CD4-positive, alpha-beta T cell (primary cell): ENCODE measurements at regions not wholly inside any gene's neighbourhood (a gene's known extent, or its start where the extent isn't known, plus 50 kb on each side); places are given as distances from the start of the nearest gene placed in this dataset.

Experiments used
- ATAC-seq: fragments of 200-7000 bp; cut with Tn5 transposase; one replicate; pipeline ENCODE4 v1.10.0; 2022; ENCODE audit warnings: mild to moderate bottlenecking; ENCODE audit not compliant: poor library complexity
- CTCF ChIA-PET: fragments of 350-600 bp; sonication (Branson Sonifier 250); formaldehyde crosslinking; loops from one replicate; lab custom pipeline; 2021; ENCODE audit warnings: antibody characterized with exemption, inconsistent platforms; lab: Charles Lee
- POLR2A ChIA-PET: fragments of 350-600 bp; sonication (Branson Sonifier 250); formaldehyde crosslinking; loops from one replicate; lab custom pipeline; 2021; ENCODE audit warnings: antibody characterized with exemption, inconsistent platforms; lab: Charles Lee
- DNase-seq, 14 experiments: peaks; one replicate each; pipeline ENCODE4 v3.0.0-alpha.2; 2013 to 2020; ENCODE audit warnings: mixed read lengths in 2 of 14
- H3K27ac ChIP-seq, 2 donors: one replicate each; pipeline versions ENCODE4 v1.5.1 to v1.7.0; 2013; ENCODE audit warnings: low read length in 2 of 2, low read depth in 1 of 2, mild to moderate bottlenecking in 1 of 2
- H3K27me3 ChIP-seq, 2 experiments: 1 replicate in 1 of 2; 2 replicates in 1 of 2; pipeline versions ENCODE4 v1.6.1 to v1.7.0; 2013; ENCODE audit warnings: low read length in 2 of 2, control low read depth in 1 of 2, mild to moderate bottlenecking in 1 of 2, moderate library complexity in 1 of 2; ENCODE audit not compliant: insufficient read depth in 2 of 2, control insufficient read depth in 1 of 2
- H3K36me3 ChIP-seq: one replicate; pipeline ENCODE4 v1.6.1; 2013; ENCODE audit warnings: low read length, control low read depth; ENCODE audit not compliant: insufficient read depth
- H3K4me1 ChIP-seq: one replicate; pipeline ENCODE4 v1.6.1; 2013; ENCODE audit warnings: low read length, control low read depth; ENCODE audit not compliant: insufficient read depth
- H3K4me3 ChIP-seq: one replicate; pipeline ENCODE4 v1.5.1; 2013; ENCODE audit warnings: mild to moderate bottlenecking, low read length, moderate library complexity
- H3K9me3 ChIP-seq, 2 experiments: 1 replicate in 1 of 2; 2 replicates in 1 of 2; pipeline versions ENCODE4 v1.6.1 to v1.7.0; 2013; ENCODE audit warnings: low read length in 2 of 2, mild to moderate bottlenecking in 2 of 2, control low read depth in 1 of 2, moderate library complexity in 1 of 2; ENCODE audit not compliant: control insufficient read depth in 1 of 2, insufficient read depth in 1 of 2
- H3K27ac Mint-ChIP-seq: one replicate; pipeline ENCODE4 v1.8.0; 2020; ENCODE audit warnings: mixed read lengths
- H3K27me3 Mint-ChIP-seq: one replicate; pipeline ENCODE4 v1.8.0; 2021; ENCODE audit warnings: mixed read lengths
- H3K36me3 Mint-ChIP-seq: one replicate; pipeline ENCODE4 v1.8.0; 2021; ENCODE audit warnings: low read depth, mixed read lengths
- H3K4me1 Mint-ChIP-seq: one replicate; pipeline ENCODE4 v1.8.0; 2021; ENCODE audit warnings: low read depth, mixed read lengths
- H3K4me3 Mint-ChIP-seq: one replicate; pipeline ENCODE4 v1.8.0; 2020; ENCODE audit warnings: mild to moderate bottlenecking, mixed read lengths
- H3K9me3 Mint-ChIP-seq: one replicate; pipeline ENCODE4 v1.8.0; 2020; ENCODE audit warnings: mixed read lengths
- intact Hi-C, 2 experiments: fragments of 100-400 bp; cut with DNase I in 1 of 2; cut with micrococcal nuclease in 1 of 2; formaldehyde crosslinking; loops; one replicate each; pipeline versions ENCODE4 v1.15.1 to v1.9.0; 2023 to 2025; cut with DNase I, micrococcal nuclease
- TF ChIP-seq, protein P1 (sequence below): fragments of 200-600 bp; IDR thresholded peaks from one replicate; pipeline ENCODE4 v1.8.0; 2022; ENCODE audit warnings: antibody characterized with exemption, mild to moderate bottlenecking

DNA sequence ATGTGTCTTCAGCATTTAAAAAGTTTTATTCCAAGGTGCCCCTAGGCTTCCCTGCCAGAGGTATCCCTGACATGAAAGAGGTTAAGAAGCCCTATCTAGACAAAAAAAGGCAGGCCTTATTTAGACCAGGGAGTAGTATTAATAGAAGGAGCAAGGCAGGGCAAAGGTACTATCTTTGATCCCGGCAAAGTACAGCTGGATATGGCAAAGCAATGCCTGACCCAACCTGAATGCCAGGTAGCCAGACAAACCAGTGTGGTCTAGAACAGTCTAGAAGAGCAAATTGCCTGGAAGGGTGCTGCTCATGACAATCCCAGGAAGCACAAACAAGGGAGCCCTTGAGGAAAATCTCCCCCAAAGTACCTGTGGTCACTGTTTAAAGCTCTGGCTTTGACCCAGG lies 62.6 kb upstream of the SYT13 start:
- TF ChIP-seq, protein P1, sequence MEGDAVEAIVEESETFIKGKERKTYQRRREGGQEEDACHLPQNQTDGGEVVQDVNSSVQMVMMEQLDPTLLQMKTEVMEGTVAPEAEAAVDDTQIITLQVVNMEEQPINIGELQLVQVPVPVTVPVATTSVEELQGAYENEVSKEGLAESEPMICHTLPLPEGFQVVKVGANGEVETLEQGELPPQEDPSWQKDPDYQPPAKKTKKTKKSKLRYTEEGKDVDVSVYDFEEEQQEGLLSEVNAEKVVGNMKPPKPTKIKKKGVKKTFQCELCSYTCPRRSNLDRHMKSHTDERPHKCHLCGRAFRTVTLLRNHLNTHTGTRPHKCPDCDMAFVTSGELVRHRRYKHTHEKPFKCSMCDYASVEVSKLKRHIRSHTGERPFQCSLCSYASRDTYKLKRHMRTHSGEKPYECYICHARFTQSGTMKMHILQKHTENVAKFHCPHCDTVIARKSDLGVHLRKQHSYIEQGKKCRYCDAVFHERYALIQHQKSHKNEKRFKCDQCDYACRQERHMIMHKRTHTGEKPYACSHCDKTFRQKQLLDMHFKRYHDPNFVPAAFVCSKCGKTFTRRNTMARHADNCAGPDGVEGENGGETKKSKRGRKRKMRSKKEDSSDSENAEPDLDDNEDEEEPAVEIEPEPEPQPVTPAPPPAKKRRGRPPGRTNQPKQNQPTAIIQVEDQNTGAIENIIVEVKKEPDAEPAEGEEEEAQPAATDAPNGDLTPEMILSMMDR, result no peak
- Mint-ChIP-seq H3K27me3 (peaks cover 21% of the 10 kb centered on the region), H3K4me3 (no peak overlapping the region), H3K4me1 (no peaks in the 10 kb centered on the region), H3K9me3 (no peaks in the 10 kb centered on the region), H3K27ac (no peak overlapping the region), H3K36me3 (no peaks in the 10 kb centered on the region)
- Histone ChIP-seq H3K36me3 (no peaks in the 10 kb centered on the region), H3K4me3 (no peak overlapping the region), H3K4me1 (no peaks in the 10 kb centered on the region), H3K9me3 (no peaks in the 10 kb centered on the region), H3K27me3 (peaks cover 0 to 5% of the 10 kb centered on the region in 2 experiments), H3K27ac (no peak overlapping the region)
- intact Hi-C loops, result no loop called here
- ChIA-PET CTCF (no interaction called here), POLR2A (no interaction called here)
- no peak for ATAC-seq
- DNase-seq, result no peak

GRCh38 chr11:45347348-45348082 lies 61.4 kb upstream of the SYT13 start:
- intact Hi-C loops, result no loop called here
- Histone ChIP-seq H3K27me3 (peaks cover 0 to 5% of the 10 kb centered on the region in 2 experiments), H3K27ac (no peak overlapping the region), H3K36me3 (no peaks in the 10 kb centered on the region), H3K4me1 (no peaks in the 10 kb centered on the region), H3K9me3 (no peaks in the 10 kb centered on the region), H3K4me3 (no peak overlapping the region)
- TF ChIP-seq, protein P1, result no peak
- ChIA-PET POLR2A (interaction anchor here (0.6 kb wide), 1 partner anchor 19 kb away, joined by 3 read pairs; no protein-coding TSS in a partner anchor), CTCF (no interaction called here)
- H3K36me3 Mint-ChIP-seq, result no peaks in the 10 kb centered on the region
- ATAC-seq (no peak), DNase-seq (no peak)
- no peaks in the 10 kb centered on the region for H3K9me3 Mint-ChIP-seq
- no peaks in the 10 kb centered on the region for H3K4me1 Mint-ChIP-seq
- no peak overlapping the region for H3K4me3 Mint-ChIP-seq
- no peak overlapping the region for H3K27ac Mint-ChIP-seq
- H3K27me3 Mint-ChIP-seq, result peaks cover 23% of the 10 kb centered on the region

DNA sequence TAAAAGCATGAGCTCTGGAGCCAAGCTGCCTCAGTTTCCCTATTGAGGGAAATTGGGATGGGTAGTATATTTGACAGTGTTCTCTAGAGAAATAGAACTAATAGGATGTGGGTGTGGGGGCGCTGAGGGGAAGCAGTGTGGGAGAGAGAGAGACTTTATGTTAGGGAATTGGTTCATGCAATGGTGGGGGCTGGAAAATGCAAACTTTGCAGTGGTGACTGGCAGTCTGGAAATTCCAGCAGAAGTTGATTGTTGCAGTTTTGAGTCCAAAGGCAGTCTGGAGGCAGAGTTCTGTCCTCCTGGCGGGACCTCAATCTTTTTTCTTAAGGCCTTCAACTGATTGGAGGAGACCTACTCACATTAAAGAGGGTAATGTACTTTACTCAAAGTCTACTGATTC lies 59.4 kb upstream of the SYT13 start:
- Histone ChIP-seq H3K27ac (no peak overlapping the region), H3K4me3 (no peak overlapping the region), H3K4me1 (peaks cover under 1% of the 10 kb centered on the region), H3K9me3 (no peaks in the 10 kb centered on the region), H3K36me3 (no peaks in the 10 kb centered on the region), H3K27me3 (peaks cover 4 to 5% of the 10 kb centered on the region in 2 experiments)
- no peak overlapping the region for H3K4me3 Mint-ChIP-seq
- ChIA-PET POLR2A (no interaction called here), CTCF (no interaction called here)
- no peaks in the 10 kb centered on the region for H3K9me3 Mint-ChIP-seq
- peaks cover 27% of the 10 kb centered on the region for H3K27me3 Mint-ChIP-seq
- DNase-seq, result no peak
- H3K27ac Mint-ChIP-seq, result no peak overlapping the region
- no peaks in the 10 kb centered on the region for H3K4me1 Mint-ChIP-seq
- no peaks in the 10 kb centered on the region for H3K36me3 Mint-ChIP-seq
- TF ChIP-seq, protein P1, result no peak
- no peak for ATAC-seq
- intact Hi-C loops, result no loop called here
